Psoas muscle (tissue), 7 donors: ENCODE measurements at regions not wholly inside any gene's neighbourhood (a gene's known extent, or its start where the extent isn't known, plus 50 kb on each side); places are given as distances from the start of the nearest gene placed in this dataset.

ENCODE experiments used
- ATAC-seq, 4 donors: fragments of 200-7000 bp; cut with Tn5 transposase; one replicate each; pipeline ENCODE4 v1.9.1; 2020; ENCODE audit warnings: moderate library complexity in 3 of 4, mild to moderate bottlenecking in 2 of 4
- DNase-seq, 2 donors: peaks; one replicate each; pipeline ENCODE4 v3.0.0-alpha.2; 2020
- H3K27ac ChIP-seq: fragments of 200-600 bp; one replicate; pipeline ENCODE4 v1.8.0; 2022
- H3K27me3 ChIP-seq, 3 donors: fragments of 200-600 bp in 1 of 3; one replicate each; pipeline versions ENCODE4 v1.6.1 to v1.8.0; 2013 to 2022; ENCODE audit warnings: low read length in 2 of 3, mild to moderate bottlenecking in 2 of 3, moderate library complexity in 1 of 3; ENCODE audit not compliant: insufficient read depth in 3 of 3
- H3K36me3 ChIP-seq, 2 donors: fragments of 200-600 bp in 1 of 2; one replicate each; pipeline versions ENCODE4 v1.6.1 to v1.8.0; 2013 to 2022; ENCODE audit warnings: low read depth in 1 of 2, mild to moderate bottlenecking in 1 of 2, moderate library complexity in 1 of 2; ENCODE audit not compliant: insufficient read depth in 1 of 2
- H3K4me1 ChIP-seq: fragments of 200-600 bp; one replicate; pipeline ENCODE4 v1.8.0; 2022
- H3K4me3 ChIP-seq: fragments of 200-600 bp; one replicate; pipeline ENCODE4 v1.8.0; 2022; ENCODE audit warnings: mild to moderate bottlenecking
- H3K9me3 ChIP-seq: fragments of 200-600 bp; one replicate; pipeline ENCODE4 v1.8.0; 2022
- CTCF ChIP-seq: fragments of 200-600 bp; IDR thresholded peaks from one replicate; pipeline ENCODE4 v1.8.0; 2022; ENCODE audit warnings: antibody characterized with exemption
- WGBS, 3 donors: extraction: QIAGEN DNeasy Blood & Tissue Kit; methylation state at CpG; one replicate each; pipeline versions ENCODE4 v1.1.6 to v1.1.7; 2013; 5-methylcytosine and 5-hydroxymethylcytosine counted together
- intact Hi-C, 2 donors: fragments of 100-400 bp; cut with DNase I; formaldehyde crosslinking; loops; one replicate each; pipeline versions ENCODE4 v1.11.0 to v1.14.2; 2022
- donor health status: healthy with polysubstance abuse.
- donor health status: DM: no; HTN: no; CAD: no; lungs with moderate emphysema.
- donor health status: Bipolar disorder and iron deficiency.
- donor health status: healthy.
- donor health status: DM: yes; HTN: yes; CAD: no.
- donor health status: DM: no; HTN: no; CAD: no.
- donor health status: DM: yes; HTN: yes; CAD: no.

GRCh38 chr4:18961879-18962278, 940.3 kb upstream of the LCORL start:
- Histone ChIP-seq H3K4me3 (no peak overlapping the region), H3K36me3 (no peaks in the 10 kb centered on the region), H3K4me1 (no peaks in the 10 kb centered on the region), H3K27ac (no peak overlapping the region), H3K9me3 (no peaks in the 10 kb centered on the region), H3K27me3 (no peaks in the 10 kb centered on the region)
- intact Hi-C loops = no loop called here
- TF ChIP-seq CTCF = no peak
- ATAC-seq = no peak
- no peak for DNase-seq

GRCh38 chr4:18961266-18961665, 939.7 kb upstream of the LCORL start:
- TF ChIP-seq CTCF = no peak
- Histone ChIP-seq H3K27ac (no peak overlapping the region), H3K4me3 (no peak overlapping the region), H3K4me1 (no peaks in the 10 kb centered on the region), H3K9me3 (no peaks in the 10 kb centered on the region), H3K36me3 (no peaks in the 10 kb centered on the region), H3K27me3 (no peaks in the 10 kb centered on the region)
- intact Hi-C loops = no loop called here
- 52 to 62% (median 53%) methylated on average over 8 of the region's 8 CpGs for WGBS, 3 donors
- ATAC-seq = no peak
- DNase-seq = no peak

GRCh38 chr4:18957716-18958115, 936.2 kb upstream of the LCORL start:
- 74 to 81% (median 76%) methylated on average over 6 of the region's 6 CpGs for WGBS, 3 donors
- no peak overlapping the region for H3K27ac ChIP-seq
- no peaks in the 10 kb centered on the region for H3K9me3 ChIP-seq
- no peak for TF ChIP-seq CTCF
- H3K4me1 ChIP-seq = no peaks in the 10 kb centered on the region
- ATAC-seq (no peak), DNase-seq (no peak)
- H3K4me3 ChIP-seq = no peak overlapping the region
- intact Hi-C loops = no loop called here
- H3K27me3 ChIP-seq = no peaks in the 10 kb centered on the region
- no peaks in the 10 kb centered on the region for H3K36me3 ChIP-seq

- WGBS, 3 donors = 60 to 62% (median 62%) methylated on average over 2 of the region's 2 CpGs
- no peak for TF ChIP-seq CTCF
- no peak overlapping the region for H3K27ac ChIP-seq
- DNase-seq (no peak), ATAC-seq (no peak)
- H3K4me3 ChIP-seq = no peak overlapping the region
- no peaks in the 10 kb centered on the region for H3K27me3 ChIP-seq
- H3K9me3 ChIP-seq = no peaks in the 10 kb centered on the region
- intact Hi-C loops = no loop called here
- H3K36me3 ChIP-seq = no peaks in the 10 kb centered on the region
- H3K4me1 ChIP-seq = no peaks in the 10 kb centered on the region
Observed at GRCh38 chr4:18954538-18954937, 933.0 kb upstream of the LCORL start.

- no peak for ATAC-seq
Observed at GRCh38 chr4:18953613-18954012, 932.1 kb upstream of the LCORL start.

More at GRCh38 chr4:18953613-18954012, 932.1 kb upstream of the LCORL start:
- DNase-seq = no peak
- TF ChIP-seq CTCF = no peak
- Histone ChIP-seq H3K27ac (no peak overlapping the region), H3K9me3 (no peaks in the 10 kb centered on the region), H3K27me3 (no peaks in the 10 kb centered on the region), H3K4me1 (no peaks in the 10 kb centered on the region), H3K36me3 (no peaks in the 10 kb centered on the region), H3K4me3 (no peak overlapping the region)
- intact Hi-C loops = no loop called here
